ENCODE measurements at regions not wholly inside any gene's neighbourhood (a gene's known extent, or its start where the extent isn't known, plus 50 kb on each side); places are given as distances from the start of the nearest gene placed in this dataset.

DNA sequence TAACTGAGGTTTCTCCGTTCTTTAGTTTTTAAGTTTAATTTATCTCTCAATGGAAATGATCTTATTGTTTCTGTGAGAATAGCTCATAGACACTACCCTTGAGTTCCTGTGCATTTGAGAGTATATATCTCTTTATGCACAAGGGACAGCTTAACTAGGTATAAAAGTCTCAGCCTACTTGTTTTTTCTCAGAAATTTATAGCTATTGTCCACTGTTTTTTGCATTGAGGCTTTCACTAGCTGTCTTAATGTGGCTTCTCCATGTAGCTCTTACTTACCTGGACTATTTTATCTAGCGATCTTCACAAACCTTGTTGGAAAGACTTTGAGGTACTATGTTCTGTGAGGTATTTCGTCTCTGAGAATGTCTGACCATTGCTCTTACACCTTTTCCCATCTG, 153.9 kb upstream of the RTL1 start:
- no peaks in the 10 kb centered on the region for H3K27me3 Mint-ChIP-seq (ENCODE audit: insufficient read depth, unreplicated experiment)
- peaks cover 6% of the 10 kb centered on the region for H3K4me1 Mint-ChIP-seq (ENCODE audit: insufficient read depth, unreplicated experiment)
- CTCF ChIA-PET: interaction anchor here (0.8 kb wide), 1 partner anchor 112 kb away, joined by 4 read pairs; no protein-coding TSS in a partner anchor
- TF ChIP-seq, protein P1, sequence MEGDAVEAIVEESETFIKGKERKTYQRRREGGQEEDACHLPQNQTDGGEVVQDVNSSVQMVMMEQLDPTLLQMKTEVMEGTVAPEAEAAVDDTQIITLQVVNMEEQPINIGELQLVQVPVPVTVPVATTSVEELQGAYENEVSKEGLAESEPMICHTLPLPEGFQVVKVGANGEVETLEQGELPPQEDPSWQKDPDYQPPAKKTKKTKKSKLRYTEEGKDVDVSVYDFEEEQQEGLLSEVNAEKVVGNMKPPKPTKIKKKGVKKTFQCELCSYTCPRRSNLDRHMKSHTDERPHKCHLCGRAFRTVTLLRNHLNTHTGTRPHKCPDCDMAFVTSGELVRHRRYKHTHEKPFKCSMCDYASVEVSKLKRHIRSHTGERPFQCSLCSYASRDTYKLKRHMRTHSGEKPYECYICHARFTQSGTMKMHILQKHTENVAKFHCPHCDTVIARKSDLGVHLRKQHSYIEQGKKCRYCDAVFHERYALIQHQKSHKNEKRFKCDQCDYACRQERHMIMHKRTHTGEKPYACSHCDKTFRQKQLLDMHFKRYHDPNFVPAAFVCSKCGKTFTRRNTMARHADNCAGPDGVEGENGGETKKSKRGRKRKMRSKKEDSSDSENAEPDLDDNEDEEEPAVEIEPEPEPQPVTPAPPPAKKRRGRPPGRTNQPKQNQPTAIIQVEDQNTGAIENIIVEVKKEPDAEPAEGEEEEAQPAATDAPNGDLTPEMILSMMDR (IDR thresholded peaks at IDR 0.05; ENCODE audit: unreplicated experiment): no peak
- H3K4me3 Mint-ChIP-seq (ENCODE audit: unreplicated experiment): no peak overlapping the region
- H3K36me3 Mint-ChIP-seq (ENCODE audit: insufficient read depth, unreplicated experiment): no peaks in the 10 kb centered on the region
- DNase-seq (ENCODE audit: unreplicated experiment): no peak
- POLR2A ChIA-PET: no interaction called here
- H3K9me3 Mint-ChIP-seq (ENCODE audit: unreplicated experiment): no peaks in the 10 kb centered on the region
- H3K27ac Mint-ChIP-seq (ENCODE audit: low read depth, unreplicated experiment): no peak overlapping the region
- intact Hi-C loops (cut with micrococcal nuclease): no loop called here
- BruUV-seq (replicated peaks): no TSS peak

DNA sequence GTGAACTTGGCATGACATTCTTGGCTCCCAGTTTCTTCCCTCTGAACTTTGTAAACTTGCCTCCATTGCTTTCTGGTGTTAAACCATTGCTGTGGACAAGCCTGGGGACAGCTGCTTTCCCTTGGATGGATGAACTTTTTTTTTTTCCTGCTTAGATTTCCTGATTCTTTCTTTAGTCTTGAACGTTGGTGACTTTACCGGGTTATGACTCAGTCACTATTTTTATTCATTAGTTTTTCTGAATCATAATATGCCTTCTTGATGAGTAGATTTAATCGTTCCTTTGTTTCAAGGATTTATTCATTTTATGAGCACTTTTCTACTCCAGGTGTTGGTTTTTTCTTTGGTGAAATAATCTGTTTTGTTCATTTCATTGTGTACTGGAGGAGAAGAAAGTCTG, 155.0 kb upstream of the RTL1 start:
- intact Hi-C loops (cut with micrococcal nuclease): no loop called here
- H3K36me3 Mint-ChIP-seq (ENCODE audit: insufficient read depth, unreplicated experiment): no peaks in the 10 kb centered on the region
- CTCF ChIA-PET: no interaction called here
- H3K4me3 Mint-ChIP-seq (ENCODE audit: unreplicated experiment): no peak overlapping the region
- no peak for DNase-seq (ENCODE audit: unreplicated experiment)
- POLR2A ChIA-PET: no interaction called here
- no peaks in the 10 kb centered on the region for H3K27me3 Mint-ChIP-seq (ENCODE audit: insufficient read depth, unreplicated experiment)
- no peaks in the 10 kb centered on the region for H3K9me3 Mint-ChIP-seq (ENCODE audit: unreplicated experiment)
- H3K4me1 Mint-ChIP-seq (ENCODE audit: insufficient read depth, unreplicated experiment): peaks cover 6% of the 10 kb centered on the region
- TF ChIP-seq, protein P1 (IDR thresholded peaks at IDR 0.05; ENCODE audit: unreplicated experiment): no peak
- BruUV-seq (replicated peaks): no TSS peak
- no peak overlapping the region for H3K27ac Mint-ChIP-seq (ENCODE audit: low read depth, unreplicated experiment)

DNA sequence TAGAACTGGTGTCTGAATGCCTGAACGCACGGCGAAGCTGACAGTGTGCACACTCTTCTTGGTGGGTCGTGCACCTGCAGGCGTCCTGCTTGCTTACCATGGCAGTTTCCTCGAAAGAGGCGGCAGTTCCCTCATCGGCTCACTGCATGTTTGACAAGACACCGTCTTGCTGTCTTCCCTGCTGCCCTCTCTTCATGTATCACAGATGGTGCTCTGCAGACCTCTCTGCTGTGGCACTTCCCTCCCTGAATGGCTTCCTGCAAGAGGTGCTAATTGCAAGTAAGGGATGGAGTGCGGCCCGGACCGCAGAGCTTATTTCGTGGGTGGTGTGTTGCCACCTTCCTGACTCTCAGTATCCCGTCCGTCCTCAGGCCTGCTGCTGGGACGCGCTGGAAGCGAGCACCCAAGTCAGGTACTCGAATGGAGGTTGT, 156.7 kb upstream of the RTL1 start:
- DNase-seq (ENCODE audit: unreplicated experiment): no peak
- no peaks in the 10 kb centered on the region for H3K9me3 Mint-ChIP-seq (ENCODE audit: unreplicated experiment)
- H3K4me1 Mint-ChIP-seq (ENCODE audit: insufficient read depth, unreplicated experiment): peaks cover 6% of the 10 kb centered on the region
- POLR2A ChIA-PET: no interaction called here
- no peaks in the 10 kb centered on the region for H3K27me3 Mint-ChIP-seq (ENCODE audit: insufficient read depth, unreplicated experiment)
- BruUV-seq (replicated peaks): no TSS peak
- no peaks in the 10 kb centered on the region for H3K36me3 Mint-ChIP-seq (ENCODE audit: insufficient read depth, unreplicated experiment)
- H3K4me3 Mint-ChIP-seq (ENCODE audit: unreplicated experiment): no peak overlapping the region
- CTCF ChIA-PET: no interaction called here
- TF ChIP-seq, protein P1 (IDR thresholded peaks at IDR 0.05; ENCODE audit: unreplicated experiment): no peak
- intact Hi-C loops (cut with micrococcal nuclease): no loop called here
- H3K27ac Mint-ChIP-seq (ENCODE audit: low read depth, unreplicated experiment): no peak overlapping the region

DNA sequence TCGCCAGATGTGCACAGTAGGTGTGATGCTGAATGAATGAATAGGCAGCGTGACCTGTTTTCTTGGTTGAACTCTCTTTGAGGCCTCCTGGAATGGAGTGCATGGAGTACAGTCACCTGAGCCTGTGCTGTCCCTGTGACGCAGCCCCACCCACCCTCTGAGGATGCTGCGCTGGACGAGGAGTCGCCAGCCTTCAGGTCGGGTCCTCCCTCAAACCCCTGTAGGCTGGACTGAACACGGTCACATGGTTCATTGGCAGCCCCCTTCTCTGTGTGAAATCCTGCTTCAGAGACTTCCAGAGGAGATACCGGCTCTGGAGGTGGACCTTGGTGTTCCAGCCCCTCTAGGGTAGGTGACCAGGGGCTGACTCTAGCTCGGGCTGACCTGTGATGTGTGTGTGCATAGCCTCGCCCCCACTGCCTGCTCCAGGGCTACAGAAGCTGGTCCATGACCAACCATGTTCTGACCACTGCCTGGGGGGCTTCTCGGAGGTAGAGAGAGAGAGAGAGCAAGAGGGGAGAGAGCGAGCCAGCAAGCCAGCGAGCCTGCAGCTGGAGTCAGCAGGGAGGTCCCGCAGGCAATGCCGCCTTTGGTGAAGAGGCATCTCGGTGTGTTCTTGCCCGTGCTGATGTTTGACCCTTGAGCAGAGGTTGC, 158.0 kb upstream of the RTL1 start:
- BruUV-seq (replicated peaks): no TSS peak
- H3K27ac Mint-ChIP-seq (ENCODE audit: low read depth, unreplicated experiment): no peak overlapping the region
- intact Hi-C loops (cut with micrococcal nuclease): no loop called here
- peaks cover 6% of the 10 kb centered on the region for H3K4me1 Mint-ChIP-seq (ENCODE audit: insufficient read depth, unreplicated experiment)
- ChIA-PET CTCF (no interaction called here), POLR2A (no interaction called here)
- H3K4me3 Mint-ChIP-seq (ENCODE audit: unreplicated experiment): no peak overlapping the region
- H3K9me3 Mint-ChIP-seq (ENCODE audit: unreplicated experiment): no peaks in the 10 kb centered on the region
- TF ChIP-seq, protein P1 (IDR thresholded peaks at IDR 0.05; ENCODE audit: unreplicated experiment): no peak
- no peaks in the 10 kb centered on the region for H3K36me3 Mint-ChIP-seq (ENCODE audit: insufficient read depth, unreplicated experiment)
- no peak for DNase-seq (ENCODE audit: unreplicated experiment)
- no peaks in the 10 kb centered on the region for H3K27me3 Mint-ChIP-seq (ENCODE audit: insufficient read depth, unreplicated experiment)
